ENCODE measurements at regions not wholly inside any gene's neighbourhood (a gene's known extent, or its start where the extent isn't known, plus 50 kb on each side); places are given as distances from the start of the nearest gene placed in this dataset.

- Histone ChIP-seq H3K4me2 (ENCODE audit: low read length) (no peak overlapping the region), H3K79me2 (replicated peaks; ENCODE audit: insufficient read depth, low read length) (no peaks in the 10 kb centered on the region), H3F3A (ENCODE audit: insufficient read depth, low read length, poor library complexity, severe bottlenecking) (no peaks in the 10 kb centered on the region), H3K27me3 (ENCODE audit: insufficient read depth, low read depth, low read length) (no peaks in the 10 kb centered on the region), H3K9ac (ENCODE audit: low read length) (no peak overlapping the region), H3K4me3 (ENCODE audit: low read length) (no peak overlapping the region), H2AFZ (ENCODE audit: low read depth, low read length) (no peak overlapping the region), H3K36me3 (ENCODE audit: insufficient read depth, low read length) (no peaks in the 10 kb centered on the region), H3K9me2 (ENCODE audit: insufficient read depth, low read length) (no peaks in the 10 kb centered on the region), H4K20me1 (ENCODE audit: insufficient read depth) (no peaks in the 10 kb centered on the region), H3K27ac (ENCODE audit: low read length) (no peak overlapping the region), H3K9me3 (ENCODE audit: low read length) (no peaks in the 10 kb centered on the region)
- TF ChIP-seq, protein P1, sequence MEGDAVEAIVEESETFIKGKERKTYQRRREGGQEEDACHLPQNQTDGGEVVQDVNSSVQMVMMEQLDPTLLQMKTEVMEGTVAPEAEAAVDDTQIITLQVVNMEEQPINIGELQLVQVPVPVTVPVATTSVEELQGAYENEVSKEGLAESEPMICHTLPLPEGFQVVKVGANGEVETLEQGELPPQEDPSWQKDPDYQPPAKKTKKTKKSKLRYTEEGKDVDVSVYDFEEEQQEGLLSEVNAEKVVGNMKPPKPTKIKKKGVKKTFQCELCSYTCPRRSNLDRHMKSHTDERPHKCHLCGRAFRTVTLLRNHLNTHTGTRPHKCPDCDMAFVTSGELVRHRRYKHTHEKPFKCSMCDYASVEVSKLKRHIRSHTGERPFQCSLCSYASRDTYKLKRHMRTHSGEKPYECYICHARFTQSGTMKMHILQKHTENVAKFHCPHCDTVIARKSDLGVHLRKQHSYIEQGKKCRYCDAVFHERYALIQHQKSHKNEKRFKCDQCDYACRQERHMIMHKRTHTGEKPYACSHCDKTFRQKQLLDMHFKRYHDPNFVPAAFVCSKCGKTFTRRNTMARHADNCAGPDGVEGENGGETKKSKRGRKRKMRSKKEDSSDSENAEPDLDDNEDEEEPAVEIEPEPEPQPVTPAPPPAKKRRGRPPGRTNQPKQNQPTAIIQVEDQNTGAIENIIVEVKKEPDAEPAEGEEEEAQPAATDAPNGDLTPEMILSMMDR (IDR thresholded peaks at IDR 0.05; ENCODE audit: poor library complexity, severe bottlenecking): no peak
- no peak for TF ChIP-seq SMC3 (conservative IDR thresholded peaks at IDR 0.05; ENCODE audit: poor library complexity)
- no peak for TF ChIP-seq TAF1 (IDR thresholded peaks at IDR 0.05; ENCODE audit: low read depth)
- no peak for TF ChIP-seq REST (IDR thresholded peaks at IDR 0.05; ENCODE audit: borderline replicate concordance)
- TF ChIP-seq EZH2 (IDR thresholded peaks at IDR 0.05; ENCODE audit: borderline replicate concordance, insufficient read depth, low read length, poor library complexity, severe bottlenecking): no peak
- TF ChIP-seq RAD21 (conservative IDR thresholded peaks at IDR 0.05): no peak
- no peak for TF ChIP-seq MXI1 (conservative IDR thresholded peaks at IDR 0.05; ENCODE audit: poor library complexity, severe bottlenecking)
- no peak for TF ChIP-seq EP300 (conservative IDR thresholded peaks at IDR 0.05; ENCODE audit: poor library complexity, severe bottlenecking)
- TF ChIP-seq POLR2AphosphoS5 (IDR thresholded peaks at IDR 0.05): no peak
Measured at GRCh38 chr12:115583591-115583990, 693.9 kb downstream of the MED13L start.

- H4K20me1 ChIP-seq (ENCODE audit: insufficient read depth): no peaks in the 10 kb centered on the region
- no peak overlapping the region for H3K27ac ChIP-seq (ENCODE audit: low read length)
- no peak overlapping the region for H3K9ac ChIP-seq (ENCODE audit: low read length)
- H3K9me2 ChIP-seq (ENCODE audit: insufficient read depth, low read length): no peaks in the 10 kb centered on the region
- TF ChIP-seq REST (IDR thresholded peaks at IDR 0.05; ENCODE audit: borderline replicate concordance) (no peak), POLR2AphosphoS5 (IDR thresholded peaks at IDR 0.05) (no peak), MXI1 (conservative IDR thresholded peaks at IDR 0.05; ENCODE audit: poor library complexity, severe bottlenecking) (no peak), SMC3 (conservative IDR thresholded peaks at IDR 0.05; ENCODE audit: poor library complexity) (no peak), TAF1 (IDR thresholded peaks at IDR 0.05; ENCODE audit: low read depth) (no peak), EP300 (conservative IDR thresholded peaks at IDR 0.05; ENCODE audit: poor library complexity, severe bottlenecking) (no peak), EZH2 (IDR thresholded peaks at IDR 0.05; ENCODE audit: borderline replicate concordance, insufficient read depth, low read length, poor library complexity, severe bottlenecking) (no peak), RAD21 (conservative IDR thresholded peaks at IDR 0.05) (no peak)
- TF ChIP-seq, protein P1 (IDR thresholded peaks at IDR 0.05; ENCODE audit: poor library complexity, severe bottlenecking): no peak
- no peak overlapping the region for H2AFZ ChIP-seq (ENCODE audit: low read depth, low read length)
- H3K27me3 ChIP-seq (ENCODE audit: insufficient read depth, low read depth, low read length): no peaks in the 10 kb centered on the region
- no peak overlapping the region for H3K4me3 ChIP-seq (ENCODE audit: low read length)
- no peaks in the 10 kb centered on the region for H3F3A ChIP-seq (ENCODE audit: insufficient read depth, low read length, poor library complexity, severe bottlenecking)
- H3K79me2 ChIP-seq (replicated peaks; ENCODE audit: insufficient read depth, low read length): no peaks in the 10 kb centered on the region
- H3K4me2 ChIP-seq (ENCODE audit: low read length): no peak overlapping the region
- H3K9me3 ChIP-seq (ENCODE audit: low read length): no peaks in the 10 kb centered on the region
- H3K36me3 ChIP-seq (ENCODE audit: insufficient read depth, low read length): no peaks in the 10 kb centered on the region
Measured at GRCh38 chr12:115577401-115577800, 700.1 kb downstream of the MED13L start.
